Hepatocyte (in vitro differentiated cells): ENCODE measurements at regions not wholly inside any gene's neighbourhood (a gene's known extent, or its start where the extent isn't known, plus 50 kb on each side); places are given as distances from the start of the nearest gene placed in this dataset.

Source experiments
- DNase-seq: peaks from one replicate; pipeline ENCODE4 v3.0.0-alpha.2; 2016; ENCODE audit warnings: low spot score
- H2AFZ ChIP-seq: fragments of 200-600 bp; sonication (generic); 2 replicates; pipeline ENCODE4 v1.6.0; 2016; ENCODE audit warnings: antibody characterized with exemption, mild to moderate bottlenecking
- H3K27ac ChIP-seq: fragments of 200-600 bp; sonication (generic); 2 replicates; pipeline ENCODE4 v1.5.1; 2016; ENCODE audit warnings: mild to moderate bottlenecking
- H3K27me3 ChIP-seq: fragments of 200-600 bp; sonication (generic); 2 replicates; pipeline ENCODE4 v1.6.1; 2016
- H3K36me3 ChIP-seq: fragments of 200-600 bp; sonication (generic); replicated peaks from 2 replicates; pipeline ENCODE4 v1.5.1; 2016; ENCODE audit warnings: low read depth; ENCODE audit not compliant: insufficient read depth
- H3K4me1 ChIP-seq: fragments of 200-600 bp; sonication (generic); 2 replicates; pipeline ENCODE4 v1.5.1; 2016; ENCODE audit warnings: mild to moderate bottlenecking, moderate library complexity; ENCODE audit not compliant: insufficient read depth
- H3K4me2 ChIP-seq: fragments of 200-600 bp; sonication (generic); 2 replicates; pipeline ENCODE4 v1.6.0; 2016
- H3K4me3 ChIP-seq: fragments of 200-600 bp; sonication (generic); 2 replicates; pipeline ENCODE4 v1.5.1; 2016; ENCODE audit warnings: mild to moderate bottlenecking
- H3K79me2 ChIP-seq: fragments of 200-600 bp; sonication (generic); 2 replicates; pipeline ENCODE4 v1.6.0; 2017; ENCODE audit warnings: mild to moderate bottlenecking
- H3K9me2 ChIP-seq: fragments of 200-600 bp; sonication (generic); replicated peaks from 2 replicates; pipeline ENCODE4 v1.6.0; 2017; ENCODE audit warnings: mild to moderate bottlenecking; ENCODE audit not compliant: insufficient read depth
- H3K9me3 ChIP-seq: fragments of 200-600 bp; sonication (generic); 2 replicates; pipeline ENCODE4 v1.5.1; 2016; ENCODE audit warnings: low read depth, mild to moderate bottlenecking
- H4K20me1 ChIP-seq: fragments of 200-600 bp; sonication (generic); 2 replicates; pipeline ENCODE4 v1.6.0; 2016; ENCODE audit warnings: mild to moderate bottlenecking; ENCODE audit not compliant: insufficient read depth, poor library complexity, severe bottlenecking
- EZH2 ChIP-seq: fragments of 200-600 bp; sonication (generic); IDR thresholded peaks from 2 replicates; pipeline ENCODE4 v1.6.1; 2016; ENCODE audit warnings: antibody characterized with exemption, mild to moderate bottlenecking, borderline replicate concordance
- EZH2phosphoT487 ChIP-seq: fragments of 200-600 bp; sonication (generic); IDR thresholded peaks from one replicate; pipeline ENCODE4 v1.6.1; 2018; ENCODE audit warnings: antibody characterized with exemption, mild to moderate bottlenecking, low read depth, moderate library complexity; ENCODE audit not compliant: unreplicated experiment, severe bottlenecking
- WGBS: methylation state at CpG from one replicate; pipeline ENCODE4 v1.1.6; 2016; ENCODE audit warnings: low lambda C conversion rate; ENCODE audit errors: missing lambda C conversion rate; 5-methylcytosine and 5-hydroxymethylcytosine counted together
- TF ChIP-seq, protein P1 (sequence below): fragments of 200-600 bp; sonication (generic); IDR thresholded peaks from 2 replicates; pipeline ENCODE4 v1.5.1; 2016; ENCODE audit warnings: antibody characterized with exemption, mild to moderate bottlenecking; ENCODE audit not compliant: poor library complexity

DNA sequence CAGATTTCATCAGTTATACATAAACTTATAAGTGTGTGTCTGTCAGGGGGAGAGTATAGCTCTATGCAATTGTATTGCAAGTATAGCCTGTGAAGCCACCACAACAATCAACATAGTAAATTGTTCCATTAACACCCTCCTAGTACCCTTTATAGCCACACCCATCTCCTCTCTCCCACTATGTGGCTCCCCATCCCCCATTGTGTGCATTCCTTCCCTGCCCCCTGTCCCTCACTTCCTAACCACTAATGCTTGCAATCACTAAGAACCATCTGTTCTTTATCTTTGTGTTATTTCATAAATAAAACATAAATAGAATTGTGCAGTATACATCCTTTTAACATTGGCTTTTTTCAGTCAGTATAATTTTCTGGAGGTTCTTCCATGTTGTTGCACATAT lies 83.1 kb upstream of the SLC5A12 start:
- Histone ChIP-seq H3K36me3 (no peaks in the 10 kb centered on the region), H3K27ac (no peak overlapping the region), H3K9me2 (no peaks in the 10 kb centered on the region), H4K20me1 (no peaks in the 10 kb centered on the region), H2AFZ (no peak overlapping the region), H3K4me1 (no peaks in the 10 kb centered on the region), H3K79me2 (no peaks in the 10 kb centered on the region), H3K27me3 (no peaks in the 10 kb centered on the region), H3K9me3 (no peaks in the 10 kb centered on the region), H3K4me3 (no peak overlapping the region), H3K4me2 (no peak overlapping the region)
- TF ChIP-seq, protein P1, sequence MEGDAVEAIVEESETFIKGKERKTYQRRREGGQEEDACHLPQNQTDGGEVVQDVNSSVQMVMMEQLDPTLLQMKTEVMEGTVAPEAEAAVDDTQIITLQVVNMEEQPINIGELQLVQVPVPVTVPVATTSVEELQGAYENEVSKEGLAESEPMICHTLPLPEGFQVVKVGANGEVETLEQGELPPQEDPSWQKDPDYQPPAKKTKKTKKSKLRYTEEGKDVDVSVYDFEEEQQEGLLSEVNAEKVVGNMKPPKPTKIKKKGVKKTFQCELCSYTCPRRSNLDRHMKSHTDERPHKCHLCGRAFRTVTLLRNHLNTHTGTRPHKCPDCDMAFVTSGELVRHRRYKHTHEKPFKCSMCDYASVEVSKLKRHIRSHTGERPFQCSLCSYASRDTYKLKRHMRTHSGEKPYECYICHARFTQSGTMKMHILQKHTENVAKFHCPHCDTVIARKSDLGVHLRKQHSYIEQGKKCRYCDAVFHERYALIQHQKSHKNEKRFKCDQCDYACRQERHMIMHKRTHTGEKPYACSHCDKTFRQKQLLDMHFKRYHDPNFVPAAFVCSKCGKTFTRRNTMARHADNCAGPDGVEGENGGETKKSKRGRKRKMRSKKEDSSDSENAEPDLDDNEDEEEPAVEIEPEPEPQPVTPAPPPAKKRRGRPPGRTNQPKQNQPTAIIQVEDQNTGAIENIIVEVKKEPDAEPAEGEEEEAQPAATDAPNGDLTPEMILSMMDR: no peak
- TF ChIP-seq EZH2phosphoT487 (no peak), EZH2 (no peak)
- no peak for DNase-seq

DNA sequence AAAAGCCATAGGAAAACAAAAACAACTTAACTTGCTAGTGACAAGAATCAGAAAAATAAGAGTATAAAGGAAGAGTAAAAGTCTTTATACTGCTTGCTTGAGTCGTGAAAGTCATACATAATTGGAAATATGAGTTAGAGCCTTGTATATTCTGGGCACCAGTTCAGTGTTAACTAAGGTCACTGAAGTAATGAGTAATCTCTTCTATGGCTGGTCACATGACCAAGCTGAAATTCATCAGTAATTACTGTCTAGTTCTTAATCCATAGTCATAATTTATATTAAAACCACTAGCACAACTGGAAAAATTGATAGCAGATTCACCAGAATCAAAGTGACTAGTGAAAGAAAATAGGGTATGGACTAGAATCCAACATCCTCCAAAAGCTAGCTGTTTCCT lies 84.4 kb upstream of the SLC5A12 start:
- Histone ChIP-seq H3K4me1 (no peaks in the 10 kb centered on the region), H4K20me1 (no peaks in the 10 kb centered on the region), H3K36me3 (no peaks in the 10 kb centered on the region), H3K4me3 (no peak overlapping the region), H3K27me3 (no peaks in the 10 kb centered on the region), H3K4me2 (no peak overlapping the region), H3K9me3 (no peaks in the 10 kb centered on the region), H3K27ac (no peak overlapping the region), H3K9me2 (no peaks in the 10 kb centered on the region), H3K79me2 (no peaks in the 10 kb centered on the region), H2AFZ (no peak overlapping the region)
- WGBS: 90% methylated on average over 1 of the region's 1 CpG
- TF ChIP-seq EZH2 (no peak), EZH2phosphoT487 (no peak)
- TF ChIP-seq, protein P1: no peak
- DNase-seq: no peak

DNA sequence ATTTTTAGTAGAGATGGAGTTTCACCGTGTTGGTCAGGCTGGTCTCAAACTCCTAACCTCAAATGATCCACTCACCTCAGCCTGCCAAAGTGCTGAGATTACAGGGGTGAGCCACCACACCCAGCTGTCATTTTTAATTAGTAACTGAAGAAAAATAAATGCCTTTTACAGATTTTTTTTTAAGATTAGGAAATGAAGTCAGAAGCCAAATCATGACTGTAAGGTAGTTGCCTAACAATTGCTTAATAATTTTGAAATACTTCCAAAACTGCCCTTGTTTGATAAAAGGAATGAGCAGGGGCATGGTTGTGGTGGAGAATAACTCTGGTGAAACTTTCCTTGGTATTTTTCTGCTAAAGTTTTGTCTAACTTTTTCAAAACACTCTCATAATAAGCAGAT lies 98.9 kb upstream of the SLC5A12 start:
- Histone ChIP-seq H3K36me3 (no peaks in the 10 kb centered on the region), H4K20me1 (no peaks in the 10 kb centered on the region), H3K27me3 (no peaks in the 10 kb centered on the region), H3K9me3 (peaks cover 4% of the 10 kb centered on the region), H3K4me1 (no peaks in the 10 kb centered on the region), H3K9me2 (no peaks in the 10 kb centered on the region), H3K4me2 (no peak overlapping the region), H3K27ac (no peak overlapping the region), H3K4me3 (no peak overlapping the region), H3K79me2 (no peaks in the 10 kb centered on the region), H2AFZ (no peak overlapping the region)
- TF ChIP-seq EZH2: no peak
- no peak for TF ChIP-seq EZH2phosphoT487
- TF ChIP-seq, protein P1: no peak
- WGBS: 88% methylated on average over 1 of the region's 1 CpG
- no peak for DNase-seq

DNA sequence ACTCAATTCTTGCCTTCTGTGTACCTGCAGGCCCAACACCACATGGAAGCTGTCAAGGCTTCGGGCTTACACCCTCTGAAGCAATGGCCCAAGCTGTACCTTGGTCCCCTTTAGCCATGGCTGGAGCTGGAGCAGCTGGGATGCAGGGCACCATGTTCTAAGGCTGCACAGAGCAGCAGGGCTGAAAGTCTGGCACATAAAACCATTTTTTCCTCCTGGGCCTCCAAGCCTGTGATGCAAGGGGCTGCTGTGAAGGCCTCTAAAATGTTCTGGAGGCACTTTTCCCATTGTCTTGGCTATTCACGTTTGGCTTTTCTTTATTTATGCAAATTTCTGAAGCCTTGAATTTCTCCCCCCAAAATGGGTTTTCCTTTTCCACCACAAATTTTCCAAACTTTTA lies 102.1 kb upstream of the SLC5A12 start:
- TF ChIP-seq, protein P1: no peak
- TF ChIP-seq EZH2phosphoT487 (no peak), EZH2 (no peak)
- peaks cover 4% of the 10 kb centered on the region for H3K9me3 ChIP-seq
- H2AFZ ChIP-seq: no peak overlapping the region
- no peak overlapping the region for H3K27ac ChIP-seq
- no peaks in the 10 kb centered on the region for H3K36me3 ChIP-seq
- no peak overlapping the region for H3K4me2 ChIP-seq
- H3K9me2 ChIP-seq: no peaks in the 10 kb centered on the region
- no peak for DNase-seq
- H4K20me1 ChIP-seq: no peaks in the 10 kb centered on the region
- no peak overlapping the region for H3K4me3 ChIP-seq
- H3K79me2 ChIP-seq: no peaks in the 10 kb centered on the region
- H3K27me3 ChIP-seq: no peaks in the 10 kb centered on the region
- 79% methylated on average over 2 of the region's 2 CpGs for WGBS
- H3K4me1 ChIP-seq: no peaks in the 10 kb centered on the region
